GM19351 (cell line): ENCODE measurements at regions not wholly inside any gene's neighbourhood (a gene's known extent, or its start where the extent isn't known, plus 50 kb on each side); places are given as distances from the start of the nearest gene placed in this dataset.
"Not testable (repeated sequence)": the region's sequence is repeated elsewhere in the genome, so short reads cannot be mapped to it uniquely, and the experiment has no call there.

Source experiments
- ATAC-seq: cut with Tn5 transposase; IDR thresholded peaks from one replicate; pipeline ENCODE4 v1.9.1; 2021; ENCODE audit warnings: mild to moderate bottlenecking, moderate library complexity; ENCODE audit not compliant: unreplicated experiment

DNA sequence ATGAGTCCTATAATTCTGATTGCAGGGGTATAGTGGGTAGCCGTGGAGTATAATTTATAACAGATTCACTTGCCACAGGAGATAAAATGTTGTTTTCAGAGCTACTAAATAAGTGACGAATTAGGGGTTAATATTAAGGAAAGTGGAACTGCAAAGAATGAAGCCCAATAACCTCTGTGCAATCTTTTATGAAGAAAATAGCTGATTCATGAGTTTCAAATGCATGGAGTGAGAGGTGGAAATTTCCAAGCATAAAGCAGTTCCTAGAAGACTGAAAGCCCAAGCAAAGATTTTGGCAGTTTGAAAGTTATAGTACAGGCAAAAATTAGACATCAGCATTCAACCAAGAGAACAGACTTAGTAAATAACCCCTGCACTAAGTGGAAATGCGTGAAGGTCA, 1782.4 kb upstream of the PCDH10 start:
- ATAC-seq, result no peak

DNA sequence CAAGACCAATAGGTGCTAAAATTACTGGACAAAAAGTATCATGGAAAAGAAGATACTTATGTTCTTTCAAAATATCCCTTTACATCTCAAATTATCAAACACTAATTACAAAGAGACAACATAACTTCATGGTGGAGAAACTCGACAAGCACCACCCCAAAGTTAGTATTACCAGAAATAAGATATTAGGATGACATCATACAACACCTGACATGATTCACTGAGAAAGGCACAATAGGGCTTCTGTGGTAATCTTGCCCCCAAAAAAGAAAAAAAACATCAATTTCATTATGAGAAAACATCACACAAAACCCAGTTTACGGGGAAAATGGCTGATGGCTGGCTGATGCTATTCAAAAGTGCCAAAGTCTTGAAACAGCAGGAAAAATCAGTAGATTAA, 1781.7 kb upstream of the PCDH10 start:
- no peak for ATAC-seq

DNA sequence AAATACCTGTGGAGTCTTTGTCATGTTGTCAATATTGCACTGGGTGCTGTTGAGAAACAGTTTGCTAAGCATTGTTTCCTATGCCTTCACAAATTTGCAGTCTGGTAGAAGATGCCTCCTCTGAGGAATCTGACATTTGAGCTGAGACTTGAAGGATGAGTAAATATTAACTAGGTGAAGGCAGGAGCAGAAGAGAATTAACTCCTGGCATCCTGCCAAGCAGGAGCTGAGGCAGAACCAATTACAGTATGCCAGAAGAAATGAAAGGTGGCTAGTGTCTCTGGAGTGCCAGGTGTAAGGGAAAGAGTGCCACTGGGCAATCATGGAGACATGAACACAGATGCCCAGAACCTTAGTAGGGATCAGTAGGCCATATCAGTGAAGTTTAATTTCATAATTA, 1778.2 kb upstream of the PCDH10 start:
- no peak for ATAC-seq

DNA sequence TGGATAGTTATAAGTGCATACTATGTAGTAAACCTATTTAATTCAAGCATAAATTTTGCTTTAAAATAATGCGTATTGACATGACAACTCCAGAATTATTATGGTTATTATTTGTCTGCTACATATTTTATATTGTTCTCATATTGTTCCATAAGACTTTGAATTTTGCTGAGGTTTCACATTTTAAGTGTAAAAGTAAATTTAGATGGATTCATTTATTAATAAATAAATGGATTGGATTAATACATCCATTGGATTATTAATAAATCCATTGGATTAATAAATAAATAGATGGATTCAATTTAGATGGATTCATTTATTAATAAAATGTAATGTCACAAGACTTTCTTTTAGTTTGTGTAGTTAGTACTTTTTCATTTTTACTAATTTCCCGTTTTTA, 1768.0 kb upstream of the PCDH10 start:
- ATAC-seq, result no peak

DNA sequence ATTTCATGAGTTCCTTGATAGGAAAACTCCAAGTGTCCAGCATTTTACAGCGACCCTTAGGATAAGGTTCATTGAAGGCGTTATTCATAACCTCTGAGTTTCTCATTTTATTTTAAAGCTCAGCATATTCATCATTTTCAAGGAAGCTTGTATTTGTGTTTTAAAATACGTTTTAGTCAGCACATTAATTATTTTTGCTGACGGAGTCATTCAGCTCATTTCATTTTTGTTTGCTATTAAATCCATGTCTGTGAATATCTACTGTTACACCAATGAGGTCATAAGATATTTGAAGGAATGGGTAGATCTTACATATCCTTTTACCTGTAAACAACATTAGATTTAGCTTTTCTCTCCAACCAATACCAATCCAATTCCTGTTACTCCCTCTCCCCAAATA, 1766.3 kb upstream of the PCDH10 start:
- no peak for ATAC-seq

DNA sequence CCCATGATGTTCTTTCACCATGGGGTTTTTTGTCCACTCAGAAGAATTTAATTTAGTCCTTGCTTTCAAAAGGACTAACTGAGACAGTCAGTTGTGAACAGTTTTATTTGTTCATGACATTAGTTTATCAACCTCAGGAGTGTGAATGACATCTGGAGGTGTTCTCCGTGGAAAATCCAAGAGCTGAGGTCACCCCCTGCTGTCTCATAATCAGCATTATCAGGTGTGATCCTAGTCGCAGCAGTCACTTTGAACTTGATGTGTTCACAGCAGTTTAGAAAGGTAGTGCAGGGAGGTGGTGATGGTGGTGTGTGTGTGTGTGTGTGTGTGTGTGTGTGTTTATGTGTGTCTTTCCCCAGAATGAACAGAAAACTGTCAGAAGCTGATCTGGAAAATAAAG, 1760.8 kb upstream of the PCDH10 start:
- no peak for ATAC-seq

DNA sequence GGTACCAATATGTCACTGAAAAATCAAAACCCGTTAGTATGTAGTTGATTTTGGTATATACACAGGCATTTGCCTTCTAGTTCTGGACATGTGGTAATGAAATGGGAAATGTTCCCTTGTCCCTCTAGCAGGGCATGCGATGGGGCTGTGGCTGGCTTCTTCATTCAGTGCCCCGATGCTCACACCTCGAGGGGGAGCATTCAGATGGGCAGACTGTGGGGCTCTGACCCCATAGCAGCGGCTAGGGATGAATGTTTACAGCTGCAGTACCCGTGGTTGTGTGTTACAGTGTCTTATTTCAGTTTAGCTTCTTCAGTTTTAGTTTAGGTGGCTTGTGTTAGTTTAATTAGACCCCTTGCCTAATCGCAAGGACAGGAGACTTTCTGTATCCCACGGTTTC, 1741.0 kb upstream of the PCDH10 start:
- no peak for ATAC-seq

DNA sequence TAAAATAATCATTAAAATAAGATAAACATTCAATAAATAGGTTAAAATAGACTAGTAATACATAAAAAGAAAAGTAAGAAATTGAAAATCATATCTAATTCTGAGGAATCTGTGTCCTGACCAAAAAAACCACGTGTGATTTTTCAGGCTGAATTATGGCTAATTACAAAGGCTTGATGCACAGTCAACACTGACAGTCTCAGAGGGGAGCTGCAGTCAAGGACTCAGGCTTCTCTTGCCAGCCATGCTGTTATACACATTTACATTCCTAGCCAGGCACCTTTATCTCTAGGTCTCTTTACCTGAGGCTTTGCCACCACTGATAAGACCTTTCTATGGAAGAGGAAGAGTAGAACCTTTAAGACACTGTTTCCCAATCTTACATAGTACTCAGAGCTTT, 1737.7 kb upstream of the PCDH10 start:
- no peak for ATAC-seq

DNA sequence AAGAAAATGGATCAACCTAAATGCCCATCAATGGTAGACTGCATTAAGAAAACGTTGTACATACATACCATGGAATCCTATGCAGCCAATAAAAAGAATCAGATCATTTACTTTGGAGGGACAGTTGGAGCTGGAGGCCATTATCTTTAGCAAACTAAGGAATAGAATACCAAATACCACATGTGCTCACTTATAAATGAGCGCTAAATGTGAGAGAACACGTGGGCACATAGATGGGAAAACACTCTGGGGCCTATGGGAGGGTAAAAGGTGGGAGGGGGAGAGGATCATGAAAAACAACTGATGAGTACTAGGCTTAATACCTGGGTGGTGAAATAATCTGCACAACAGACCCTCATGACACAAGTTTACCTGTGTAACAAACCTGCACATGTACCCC, 1729.9 kb upstream of the PCDH10 start:
- ATAC-seq, result no peak

DNA sequence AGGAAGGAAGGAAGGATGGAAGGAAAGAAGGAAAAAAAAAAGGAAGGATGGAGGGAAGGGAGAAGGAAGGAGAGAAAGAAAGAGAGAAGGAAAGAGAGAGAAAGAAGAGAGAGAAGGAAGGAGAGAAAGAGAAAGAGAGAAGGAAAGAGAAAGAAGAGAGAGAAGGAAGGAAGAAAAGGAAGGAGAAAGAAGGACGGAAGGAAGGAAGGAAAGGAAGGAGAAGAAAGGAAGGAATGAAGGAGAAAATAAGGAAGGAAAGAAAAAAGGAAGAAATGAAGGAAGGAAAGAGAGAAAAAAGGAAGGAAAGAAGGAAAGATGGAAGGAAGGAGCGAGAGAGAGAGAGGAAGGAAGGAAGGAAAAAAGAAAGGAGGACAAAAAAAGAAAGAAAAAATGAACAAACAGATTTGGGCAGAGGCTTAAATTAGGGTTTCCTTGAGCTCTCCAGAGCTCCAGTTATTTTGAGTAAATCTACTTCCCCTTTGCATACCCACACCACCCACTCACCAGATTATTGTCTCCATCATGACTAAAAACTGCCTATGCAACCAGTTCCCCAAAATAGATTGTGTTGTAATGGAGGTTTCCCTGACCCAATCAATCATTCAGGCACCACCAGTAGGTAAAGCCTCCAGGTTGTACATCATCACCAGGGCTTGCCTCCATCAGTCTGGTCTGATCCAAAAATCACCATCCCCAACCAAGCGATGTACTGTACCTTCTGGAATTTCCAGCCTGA, 1722.9 kb upstream of the PCDH10 start:
- ATAC-seq, result peak; percentile 79

DNA sequence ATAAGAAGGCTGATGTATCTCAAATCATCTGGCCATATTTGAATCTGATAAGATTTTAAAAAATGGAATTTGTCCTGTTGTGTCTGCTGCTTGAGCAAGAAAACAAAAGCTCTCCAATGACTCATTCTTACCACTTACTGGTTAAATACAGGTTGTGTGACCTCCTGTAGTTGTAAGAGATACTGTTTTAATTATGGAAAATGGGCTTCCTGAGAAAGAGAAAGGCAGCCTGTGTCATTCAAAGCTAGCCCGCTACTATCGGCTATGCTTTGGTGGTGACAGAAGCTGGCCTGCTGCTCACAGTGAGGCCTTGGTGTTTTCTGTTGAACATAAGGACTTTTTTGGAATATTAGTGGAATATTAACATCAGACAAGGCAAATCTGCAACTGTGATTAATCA, 1722.1 kb upstream of the PCDH10 start:
- ATAC-seq, result peak; percentile 5

DNA sequence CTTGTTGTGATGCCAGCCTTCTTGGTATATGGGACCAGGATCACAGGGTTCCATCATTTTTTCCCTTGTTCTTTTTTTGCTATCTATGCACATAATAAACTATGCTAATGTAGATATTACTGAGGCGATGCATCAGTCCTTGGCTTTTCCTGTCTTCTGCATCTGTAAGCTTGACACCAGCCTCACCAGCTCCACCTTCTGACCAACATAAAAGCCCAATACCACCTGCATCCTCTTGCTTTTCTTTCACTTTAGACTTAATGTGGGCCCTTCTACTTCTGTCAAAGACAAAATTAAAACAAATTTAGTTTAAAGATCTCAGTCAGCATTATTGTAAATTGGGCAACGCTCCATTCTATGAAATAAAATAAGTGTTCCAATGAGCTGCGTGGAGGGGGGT, 1718.8 kb upstream of the PCDH10 start:
- no peak for ATAC-seq

DNA sequence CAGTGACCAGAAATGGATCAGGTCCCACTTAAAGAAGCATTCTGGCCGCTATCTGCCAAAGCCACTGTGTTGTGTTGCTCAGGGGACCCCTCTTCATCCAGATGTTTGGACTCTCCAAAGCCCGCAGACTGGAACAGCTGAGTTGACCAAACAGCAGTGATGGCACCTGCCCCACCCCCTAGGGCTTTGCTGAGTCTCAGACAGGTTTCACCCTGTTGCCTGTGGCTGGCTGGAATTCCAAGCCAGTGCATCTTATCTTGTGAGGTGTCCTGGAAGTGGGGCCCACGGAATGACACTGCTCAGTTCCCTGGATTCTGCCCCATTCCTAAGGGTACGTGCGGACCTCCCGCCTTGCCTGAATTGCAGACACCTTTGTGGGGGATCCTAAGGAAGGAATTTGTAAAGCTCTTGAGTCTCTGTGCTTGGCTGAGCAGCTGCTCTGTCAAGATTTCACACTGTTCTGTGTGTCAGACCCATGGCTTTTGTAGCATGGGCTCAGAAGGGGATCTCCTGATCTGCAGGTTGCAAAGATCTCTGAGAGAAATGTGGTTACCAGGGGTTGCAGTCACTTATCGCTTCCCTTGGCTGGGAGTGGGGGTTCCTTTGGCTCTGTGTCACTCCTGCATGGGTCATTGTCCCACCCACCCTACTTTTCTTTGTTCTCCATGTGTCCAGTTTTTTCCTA, 1707.9 kb upstream of the PCDH10 start:
- no peak for ATAC-seq

DNA sequence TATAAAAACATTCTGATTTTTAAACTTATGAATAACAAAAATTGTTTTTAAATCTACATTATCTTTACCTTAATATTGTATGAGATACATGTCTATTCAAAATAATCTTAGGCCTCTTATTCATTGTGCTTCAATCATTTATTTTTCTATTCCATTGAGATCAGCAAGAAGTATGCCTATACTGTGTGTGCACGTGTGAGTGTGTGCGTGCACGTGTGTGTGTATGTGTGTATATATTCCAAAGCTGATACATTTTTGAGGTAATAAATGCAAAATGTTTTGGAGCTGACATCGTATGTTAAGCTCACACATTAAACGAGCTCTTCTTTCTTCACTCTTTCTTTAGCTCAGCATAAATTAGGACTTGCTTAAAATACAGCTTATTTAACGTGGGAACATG, 1701.2 kb upstream of the PCDH10 start:
- no peak for ATAC-seq

DNA sequence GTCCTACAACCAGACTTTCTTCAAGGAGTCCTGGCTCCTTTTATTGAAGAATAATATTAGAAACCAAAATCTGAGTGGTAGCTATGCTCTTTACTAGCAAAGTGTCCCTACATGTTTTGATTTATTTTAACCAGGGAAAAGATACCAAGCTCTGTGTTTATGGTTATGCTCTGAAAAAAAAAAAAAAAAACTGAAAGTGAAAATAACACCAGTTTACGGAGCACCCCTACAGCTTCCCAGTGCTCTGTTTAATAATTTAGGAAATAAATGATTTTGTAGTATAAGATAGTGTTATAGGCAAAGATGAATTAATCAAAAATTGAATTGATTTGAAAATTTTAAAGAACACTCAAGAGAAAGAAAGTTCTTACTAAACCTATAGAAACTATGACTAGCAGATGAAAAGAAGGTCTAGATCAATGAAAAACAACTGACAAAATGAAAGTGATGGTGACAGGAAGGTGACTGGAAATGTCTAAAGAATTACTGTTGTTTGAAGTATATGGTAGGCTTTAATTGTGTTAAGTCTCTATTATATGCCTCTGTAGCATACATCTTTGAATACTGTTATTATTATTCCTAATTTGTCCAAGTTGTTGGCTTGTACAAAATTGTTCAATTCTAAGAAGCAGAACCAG, 1698.4 kb upstream of the PCDH10 start:
- ATAC-seq, result no peak

DNA sequence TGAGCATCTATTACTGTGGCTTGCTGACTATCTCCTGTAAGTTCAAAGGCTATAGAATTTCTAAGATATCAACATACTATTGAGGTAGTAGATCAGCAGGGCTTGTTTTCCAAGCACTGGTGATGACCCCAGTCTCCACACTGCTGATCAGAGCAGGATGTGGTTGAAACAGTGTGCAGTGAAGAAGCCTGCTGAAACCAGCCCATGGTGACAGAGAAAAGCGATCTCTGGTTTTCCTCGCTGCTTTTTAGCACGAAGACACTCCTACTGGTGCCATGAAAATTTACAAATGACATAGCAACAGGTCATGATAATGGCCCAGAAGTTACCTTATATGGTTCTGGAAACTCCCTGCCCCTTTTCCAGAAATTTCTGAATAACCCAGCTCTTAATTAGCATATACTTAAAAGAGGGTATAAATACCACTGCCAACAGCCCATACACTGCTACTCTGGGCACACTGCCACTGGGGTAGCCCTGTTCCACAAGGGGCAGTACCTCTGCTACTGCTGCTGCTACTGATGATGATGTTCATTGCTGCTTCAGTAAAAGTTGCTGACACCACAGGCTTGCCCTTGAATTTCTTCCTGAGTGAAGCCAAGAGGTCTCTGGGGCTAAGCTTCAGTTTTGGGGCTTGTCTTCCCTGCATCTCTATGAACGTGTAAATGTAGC, 1689.5 kb upstream of the PCDH10 start:
- no peak for ATAC-seq

DNA sequence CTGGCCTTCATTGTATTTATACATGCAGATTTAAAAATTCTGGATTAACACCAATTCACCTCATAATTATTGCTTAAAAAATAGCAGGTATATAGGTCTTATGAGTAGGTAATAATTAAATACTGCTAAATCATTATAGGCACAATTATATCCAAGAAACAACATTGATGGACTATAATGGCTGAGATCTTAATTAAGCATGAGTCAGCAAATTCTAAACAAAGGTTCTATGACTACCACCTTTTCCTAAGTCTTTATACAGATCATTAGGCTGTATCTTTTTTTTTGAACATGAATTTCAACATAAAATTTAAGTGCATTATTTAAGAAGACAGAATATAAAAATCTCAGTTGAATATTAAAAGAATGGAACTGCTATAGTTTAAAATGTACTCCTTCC, 1678.7 kb upstream of the PCDH10 start:
- ATAC-seq, result no peak

DNA sequence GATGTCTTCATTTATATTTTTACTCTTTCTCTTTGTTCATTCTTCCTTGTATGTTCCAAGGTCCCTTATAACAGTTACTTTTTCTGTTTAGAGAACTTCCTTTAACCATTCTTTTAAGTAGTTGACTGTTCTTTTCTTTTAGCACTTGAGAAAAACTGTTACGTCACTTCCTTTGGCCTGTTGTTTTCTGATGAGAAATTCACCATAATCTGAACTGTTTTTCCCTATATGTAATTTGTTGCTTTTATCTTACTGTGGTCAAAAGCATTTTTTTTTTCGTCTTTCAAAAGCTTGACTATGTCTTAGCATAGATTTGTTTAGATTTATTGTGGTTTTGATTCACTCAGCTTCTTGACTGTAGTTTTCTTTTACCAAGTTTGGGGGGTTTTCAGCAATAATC, 1660.3 kb upstream of the PCDH10 start:
- ATAC-seq, result no peak

DNA sequence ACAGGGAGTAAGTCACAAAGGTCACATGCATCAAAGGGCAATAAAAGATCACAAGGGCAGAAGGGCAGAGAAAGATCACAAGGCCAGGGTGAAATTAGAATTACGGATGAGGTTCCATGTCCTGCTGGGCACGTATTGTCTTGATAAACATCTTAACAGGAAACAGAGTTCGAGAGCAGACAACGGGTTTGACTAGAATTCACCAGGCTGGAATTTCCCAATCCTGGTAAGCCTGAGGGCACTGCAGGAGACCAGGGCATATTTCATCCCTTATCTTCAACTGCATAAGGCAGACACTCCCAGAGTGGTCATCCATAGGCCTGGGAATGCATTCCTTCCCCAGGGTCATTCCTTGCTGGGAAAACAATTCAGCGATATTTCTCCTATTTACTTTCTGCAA, 1652.9 kb upstream of the PCDH10 start:
- not testable (repeated sequence) for ATAC-seq

DNA sequence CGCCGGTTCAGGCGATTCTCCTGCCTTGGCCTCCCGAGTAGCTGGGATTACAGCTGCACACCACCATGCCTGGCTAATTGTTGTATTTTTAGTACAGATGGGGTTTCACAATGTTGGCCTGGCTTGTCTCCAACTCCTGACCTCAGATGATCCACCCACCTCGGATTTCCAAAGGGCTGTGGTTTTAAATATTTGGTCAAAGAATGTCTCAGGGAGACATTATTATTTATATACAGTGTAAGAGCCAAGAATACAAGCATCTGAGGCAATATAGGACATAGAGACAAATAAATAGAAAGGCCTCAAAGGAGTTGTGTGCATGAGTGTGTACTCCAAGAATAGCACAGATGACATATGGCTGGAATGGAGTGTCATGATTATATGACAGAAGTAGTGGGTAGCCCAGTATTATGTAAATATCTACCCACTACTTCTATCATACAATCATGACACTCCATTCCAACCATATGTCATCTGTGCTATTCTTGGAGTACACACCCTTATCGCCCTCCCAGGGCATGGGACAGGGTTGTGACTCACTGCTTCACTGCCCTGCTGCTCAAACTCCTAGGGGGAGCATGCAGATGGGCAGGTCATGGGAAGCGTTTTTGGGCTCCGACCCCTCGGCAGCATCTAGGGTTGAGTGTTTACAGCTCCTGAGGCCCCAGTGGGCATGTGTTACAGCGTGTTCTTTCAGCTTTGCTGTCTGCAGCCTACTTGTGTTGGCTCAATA, 1649.8 kb upstream of the PCDH10 start:
- no peak for ATAC-seq

DNA sequence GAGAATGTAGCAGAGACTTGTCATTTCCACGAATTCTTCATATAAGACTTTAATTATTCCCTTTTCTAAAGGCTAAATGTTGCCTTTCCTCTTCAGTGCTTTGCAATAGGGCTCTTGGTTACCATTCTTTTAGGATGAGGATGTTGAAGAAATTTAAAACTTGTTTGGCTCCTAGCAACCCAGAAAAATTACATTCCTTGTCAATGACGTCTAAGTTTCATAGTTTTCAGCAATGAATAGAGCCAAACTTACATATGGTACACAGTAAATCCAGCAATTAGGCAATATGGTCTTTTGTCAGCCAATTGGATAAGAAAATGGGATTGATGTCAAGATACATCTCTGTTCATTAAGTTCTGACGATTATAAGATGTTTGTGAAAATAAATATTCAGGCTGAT, 1639.6 kb upstream of the PCDH10 start:
- no peak for ATAC-seq
